ENCODE measurements at regions not wholly inside any gene's neighbourhood (a gene's known extent, or its start where the extent isn't known, plus 50 kb on each side); places are given as distances from the start of the nearest gene placed in this dataset.

- no peak for ATAC-seq
Observed at GRCh38 chr14:71619472-71619871, 312.8 kb upstream of the RGS6 start.

GRCh38 chr14:71620401-71620800 lies 311.8 kb upstream of the RGS6 start:
- intact Hi-C loops (cut with DNase I; ENCODE audit: low total_unique reads), result no loop called here
- ATAC-seq (no peak), DNase-seq (no peak)
- Histone ChIP-seq H3K4me1 (no peaks in the 10 kb centered on the region), H3K27me3 (no peaks in the 10 kb centered on the region), H3K9me3 (no peaks in the 10 kb centered on the region), H3K4me3 (no peak overlapping the region), H3K36me3 (no peaks in the 10 kb centered on the region), H3K27ac (no peak overlapping the region)
- TF ChIP-seq POLR2A (IDR thresholded peaks at IDR 0.05) (no peak), CTCF (IDR thresholded peaks at IDR 0.05 in 4 of 5, conservative IDR thresholded peaks at IDR 0.05 in 1 of 5) (no peak)
- in situ Hi-C loops (cut with MboI; ENCODE audit: low sequenced_read_pairs in 4 of 4), result no loop called here

More at GRCh38 chr14:71619472-71619871, 312.8 kb upstream of the RGS6 start:
- Histone ChIP-seq H3K27me3 (no peaks in the 10 kb centered on the region), H3K4me1 (no peaks in the 10 kb centered on the region), H3K36me3 (no peaks in the 10 kb centered on the region), H3K9me3 (no peaks in the 10 kb centered on the region), H3K4me3 (no peak overlapping the region), H3K27ac (no peak overlapping the region)
- no peak for DNase-seq
- in situ Hi-C loops (cut with MboI; ENCODE audit: low sequenced_read_pairs in 4 of 4), result no loop called here
- TF ChIP-seq POLR2A (IDR thresholded peaks at IDR 0.05), result no peak
- no peak for TF ChIP-seq CTCF (IDR thresholded peaks at IDR 0.05 in 4 of 5, conservative IDR thresholded peaks at IDR 0.05 in 1 of 5)
- intact Hi-C loops (cut with DNase I; ENCODE audit: low total_unique reads), result no loop called here

DNA sequence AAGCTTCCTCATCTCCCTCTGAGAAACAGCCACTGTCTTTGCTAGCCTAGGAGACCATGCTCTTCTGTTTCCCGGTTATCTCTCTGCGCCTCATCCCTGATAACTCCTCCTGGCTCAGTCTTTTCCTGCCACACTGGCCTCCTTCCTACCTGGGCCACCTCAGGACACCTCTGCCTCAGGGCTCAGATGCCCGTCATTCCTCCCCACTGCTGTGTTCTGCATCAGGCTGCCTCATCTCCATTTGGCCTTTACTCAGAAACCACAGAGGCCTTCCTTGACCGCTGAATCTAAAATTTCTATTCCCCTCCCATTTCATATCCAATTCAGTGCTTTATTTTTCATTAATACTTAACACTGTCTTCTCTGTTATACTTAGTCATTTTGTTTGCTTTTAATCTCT lies 311.0 kb upstream of the RGS6 start:
- in situ Hi-C loops (cut with MboI; ENCODE audit: low sequenced_read_pairs in 4 of 4), result no loop called here
- no peak for TF ChIP-seq CTCF (IDR thresholded peaks at IDR 0.05 in 4 of 5, conservative IDR thresholded peaks at IDR 0.05 in 1 of 5)
- no peak for TF ChIP-seq POLR2A (IDR thresholded peaks at IDR 0.05)

GRCh38 chr14:71621980-71622605 lies 310.1 kb upstream of the RGS6 start:
- no peaks in the 10 kb centered on the region for H3K36me3 ChIP-seq
- DNase-seq, result no peak
- H3K4me3 ChIP-seq, result no peak overlapping the region
- H3K9me3 ChIP-seq, result no peaks in the 10 kb centered on the region
- no peak overlapping the region for H3K27ac ChIP-seq
- in situ Hi-C loops (cut with MboI; ENCODE audit: low sequenced_read_pairs in 4 of 4), result no loop called here
- H3K4me1 ChIP-seq, result no peaks in the 10 kb centered on the region
- intact Hi-C loops (cut with DNase I; ENCODE audit: low total_unique reads), result no loop called here
- no peaks in the 10 kb centered on the region for H3K27me3 ChIP-seq
- TF ChIP-seq POLR2A (IDR thresholded peaks at IDR 0.05), result no peak
- TF ChIP-seq CTCF (IDR thresholded peaks at IDR 0.05 in 4 of 5, conservative IDR thresholded peaks at IDR 0.05 in 1 of 5), result no peak
- ATAC-seq, result no peak

More for the DNA sequence above, 311.0 kb upstream of the RGS6 start:
- Histone ChIP-seq H3K27ac (no peak overlapping the region), H3K4me1 (no peaks in the 10 kb centered on the region), H3K9me3 (no peaks in the 10 kb centered on the region), H3K27me3 (no peaks in the 10 kb centered on the region), H3K36me3 (no peaks in the 10 kb centered on the region), H3K4me3 (no peak overlapping the region)
- intact Hi-C loops (cut with DNase I; ENCODE audit: low total_unique reads), result no loop called here
- ATAC-seq, result no peak
- DNase-seq, result no peak

- DNase-seq (no peak), ATAC-seq (no peak)
- intact Hi-C loops (cut with DNase I; ENCODE audit: low total_unique reads) (no loop called here), in situ Hi-C loops (cut with MboI; ENCODE audit: low sequenced_read_pairs in 4 of 4) (no loop called here)
- H3K27ac ChIP-seq, result no peak overlapping the region
- H3K4me1 ChIP-seq, result no peaks in the 10 kb centered on the region
- H3K27me3 ChIP-seq, result no peaks in the 10 kb centered on the region
- TF ChIP-seq POLR2A (IDR thresholded peaks at IDR 0.05), result no peak
- no peak for TF ChIP-seq CTCF (IDR thresholded peaks at IDR 0.05 in 4 of 5, conservative IDR thresholded peaks at IDR 0.05 in 1 of 5)
- H3K36me3 ChIP-seq, result no peaks in the 10 kb centered on the region
- no peaks in the 10 kb centered on the region for H3K9me3 ChIP-seq
- no peak overlapping the region for H3K4me3 ChIP-seq
Observed at GRCh38 chr14:71623939-71624338, 308.3 kb upstream of the RGS6 start.

Data from gastrocnemius medialis (tissue), 4 donors.